ENCODE measurements at regions not wholly inside any gene's neighbourhood (a gene's known extent, or its start where the extent isn't known, plus 50 kb on each side); places are given as distances from the start of the nearest gene placed in this dataset.
A peak's percentile ranks its signal among the peaks of the same experiment; 100 is the strongest.

DNA sequence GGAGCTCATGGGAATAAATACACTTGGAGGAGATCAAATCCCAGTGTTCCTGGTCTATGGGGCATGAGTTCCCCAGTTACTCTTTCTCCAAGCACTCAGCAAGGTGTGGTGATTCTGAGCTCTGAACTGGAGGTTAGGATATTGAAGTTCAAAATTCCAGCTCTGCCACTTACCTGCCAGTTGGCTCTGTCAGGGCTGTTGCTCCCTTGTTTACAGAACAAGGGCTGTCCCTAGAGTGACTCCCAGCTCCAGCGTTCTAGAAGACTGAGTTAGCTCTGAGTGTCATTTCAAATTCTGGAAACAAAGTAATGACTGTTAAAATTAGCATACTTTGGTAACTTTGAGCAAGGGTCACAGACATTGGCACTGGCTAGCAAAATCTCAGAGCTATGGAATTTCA, 69.7 kb upstream of the ZBED5 start:
- H2BK120ac ChIP-seq (ENCODE audit: insufficient read depth, low read length, poor library complexity) = no peak overlapping the region
- H3K18ac ChIP-seq (ENCODE audit: low read length) = no peak overlapping the region
- H3K9me3 ChIP-seq (ENCODE audit: insufficient read depth, low read depth, low read length) = no peaks in the 10 kb centered on the region
- no peak overlapping the region for H2AK5ac ChIP-seq (ENCODE audit: low read length)
- H2AFZ ChIP-seq (ENCODE audit: insufficient read depth, low read length, poor library complexity) = no peak overlapping the region
- no peak overlapping the region for H3K14ac ChIP-seq (ENCODE audit: low read length)
- H2BK12ac ChIP-seq (ENCODE audit: low read length) = no peak overlapping the region
- no peak for DNase-seq
- H3K36me3 ChIP-seq (ENCODE audit: control insufficient read depth in 1 of 2, insufficient read depth in 2 of 2, low read length in 2 of 2) = no peaks in the 10 kb centered on the region
- H4K12ac ChIP-seq (ENCODE audit: low read depth, low read length) = no peak overlapping the region
- no peaks in the 10 kb centered on the region for H3K27me3 ChIP-seq (ENCODE audit: insufficient read depth, low read length)
- WGBS (ENCODE audit: extremely low coverage, insufficient coverage, insufficient read length) = no CpG with 5 or more reads among the region's 1 CpG
- H3K23ac ChIP-seq (ENCODE audit: low read length) = no peak overlapping the region
- H3K79me2 ChIP-seq (ENCODE audit: control insufficient read depth, insufficient read depth, low read length, poor library complexity) = peaks cover 1% of the 10 kb centered on the region
- no peak overlapping the region for H4K8ac ChIP-seq (ENCODE audit: low read depth, low read length)
- H4K91ac ChIP-seq (ENCODE audit: low read depth, low read length) = no peak overlapping the region
- no peak overlapping the region for H3K4ac ChIP-seq (ENCODE audit: low read depth, low read length)
- H3K4me2 ChIP-seq (ENCODE audit: low read length) = no peak overlapping the region
- H2BK5ac ChIP-seq (ENCODE audit: low read depth, low read length, poor library complexity) = no peak overlapping the region
- H3K27ac ChIP-seq (ENCODE audit: low read depth, low read length) = no peak overlapping the region
- H3K9ac ChIP-seq (ENCODE audit: low read length) = no peak overlapping the region
- peaks cover 13% of the 10 kb centered on the region for H3K79me1 ChIP-seq (ENCODE audit: low read length)
- H3K4me1 ChIP-seq (ENCODE audit: control insufficient read depth in 1 of 2, insufficient read depth in 2 of 2, low read length in 2 of 2) = peaks cover 8 to 15% of the 10 kb centered on the region in 2 experiments
- no peak overlapping the region for H3K4me3 ChIP-seq (ENCODE audit: low read depth, low read length)

DNA sequence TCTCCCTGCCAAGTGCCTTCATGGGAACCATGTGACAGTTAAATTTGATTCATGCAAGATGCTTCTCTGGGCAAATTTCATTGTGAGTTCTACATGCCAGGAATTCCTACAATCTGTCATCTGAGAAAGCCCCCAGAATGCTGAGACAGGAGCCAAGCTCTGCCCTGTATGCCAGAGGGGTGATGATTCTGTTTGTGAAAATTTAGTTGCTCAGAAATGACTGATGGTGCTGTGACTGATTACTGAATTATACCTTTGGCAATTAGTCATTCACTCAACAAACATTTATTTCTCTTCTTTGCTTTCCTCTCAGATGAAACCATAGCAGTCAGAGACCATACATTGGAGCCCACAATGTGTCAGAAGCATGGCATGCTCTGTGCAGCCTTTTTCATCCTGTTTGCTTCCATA, 69.0 kb upstream of the ZBED5 start:
- H3K23ac ChIP-seq (ENCODE audit: low read length) = no peak overlapping the region
- no peak overlapping the region for H2BK5ac ChIP-seq (ENCODE audit: low read depth, low read length, poor library complexity)
- no peak overlapping the region for H3K27ac ChIP-seq (ENCODE audit: low read depth, low read length)
- H4K8ac ChIP-seq (ENCODE audit: low read depth, low read length) = no peak overlapping the region
- H3K27me3 ChIP-seq (ENCODE audit: insufficient read depth, low read length) = no peaks in the 10 kb centered on the region
- H2AFZ ChIP-seq (ENCODE audit: insufficient read depth, low read length, poor library complexity) = no peak overlapping the region
- no peak for DNase-seq
- no peak overlapping the region for H3K4ac ChIP-seq (ENCODE audit: low read depth, low read length)
- H2AK5ac ChIP-seq (ENCODE audit: low read length) = no peak overlapping the region
- no peaks in the 10 kb centered on the region for H3K9me3 ChIP-seq (ENCODE audit: insufficient read depth, low read depth, low read length)
- H3K79me2 ChIP-seq (ENCODE audit: control insufficient read depth, insufficient read depth, low read length, poor library complexity) = peaks cover 1% of the 10 kb centered on the region
- H3K4me2 ChIP-seq (ENCODE audit: low read length) = no peak overlapping the region
- no peak overlapping the region for H4K91ac ChIP-seq (ENCODE audit: low read depth, low read length)
- H4K12ac ChIP-seq (ENCODE audit: low read depth, low read length) = no peak overlapping the region
- H3K79me1 ChIP-seq (ENCODE audit: low read length) = peaks cover 12% of the 10 kb centered on the region
- peaks cover 8 to 14% of the 10 kb centered on the region in 2 experiments for H3K4me1 ChIP-seq (ENCODE audit: control insufficient read depth in 1 of 2, insufficient read depth in 2 of 2, low read length in 2 of 2)
- no peak overlapping the region for H2BK12ac ChIP-seq (ENCODE audit: low read length)
- no peak overlapping the region for H3K14ac ChIP-seq (ENCODE audit: low read length)
- no peaks in the 10 kb centered on the region for H3K36me3 ChIP-seq (ENCODE audit: control insufficient read depth in 1 of 2, insufficient read depth in 2 of 2, low read length in 2 of 2)
- no peak overlapping the region for H2BK120ac ChIP-seq (ENCODE audit: insufficient read depth, low read length, poor library complexity)
- no peak overlapping the region for H3K4me3 ChIP-seq (ENCODE audit: low read depth, low read length)
- H3K18ac ChIP-seq (ENCODE audit: low read length) = no peak overlapping the region
- no peak overlapping the region for H3K9ac ChIP-seq (ENCODE audit: low read length)

DNA sequence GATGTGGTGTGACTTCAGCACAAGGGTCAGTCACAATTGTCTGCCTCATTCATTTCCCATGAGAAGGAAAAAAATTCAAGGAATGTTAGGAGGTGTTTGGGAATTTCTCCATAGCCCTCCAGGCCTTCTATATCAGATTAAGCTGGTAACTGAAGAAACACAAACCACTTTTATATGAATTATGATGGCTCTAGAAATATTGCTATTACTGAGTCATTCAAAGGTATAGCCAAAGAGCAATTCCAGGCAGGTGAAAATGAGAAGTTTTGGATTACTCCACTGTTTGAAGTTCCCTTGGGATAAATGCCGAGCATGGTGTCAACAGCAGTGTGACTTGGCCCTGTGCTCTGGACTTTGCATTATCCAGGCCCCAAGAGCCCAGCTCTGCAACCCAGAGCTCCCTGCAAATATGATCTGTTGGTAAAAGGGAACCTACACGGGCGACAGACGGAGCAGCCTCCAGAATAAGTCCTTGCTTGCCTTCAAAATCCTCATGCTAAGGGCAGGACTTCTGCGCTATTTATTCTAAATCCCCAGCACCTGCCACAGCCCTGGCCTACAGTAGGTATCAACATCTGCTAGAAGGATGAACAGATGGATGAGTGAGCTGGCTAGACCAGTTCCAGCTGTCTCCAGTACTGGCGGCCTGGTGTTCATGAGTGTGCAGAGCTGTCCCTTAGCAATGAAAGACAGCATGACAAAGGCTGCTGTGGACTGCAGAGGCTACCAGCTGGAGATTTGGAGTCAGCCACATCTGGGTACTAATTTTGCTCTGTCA, 67.5 kb upstream of the ZBED5 start:
- DNase-seq = peak; percentile 56 to 77
- Histone ChIP-seq H3K79me1 (ENCODE audit: low read length) (no peaks in the 10 kb centered on the region), H4K12ac (ENCODE audit: low read depth, low read length) (no peak overlapping the region), H2BK120ac (ENCODE audit: insufficient read depth, low read length, poor library complexity) (no peak overlapping the region), H3K9me3 (ENCODE audit: insufficient read depth, low read depth, low read length) (no peaks in the 10 kb centered on the region), H3K27ac (ENCODE audit: low read depth, low read length) (peak overlapping the region; percentile 42), H4K91ac (ENCODE audit: low read depth, low read length) (no peak overlapping the region), H3K9ac (ENCODE audit: low read length) (no peak overlapping the region), H4K8ac (ENCODE audit: low read depth, low read length) (no peak overlapping the region), H3K4me2 (ENCODE audit: low read length) (peak overlapping the region; percentile 4), H2AK5ac (ENCODE audit: low read length) (no peak overlapping the region), H3K14ac (ENCODE audit: low read length) (no peak overlapping the region), H2BK5ac (ENCODE audit: low read depth, low read length, poor library complexity) (no peak overlapping the region), H3K79me2 (ENCODE audit: control insufficient read depth, insufficient read depth, low read length, poor library complexity) (no peaks in the 10 kb centered on the region), H3K36me3 (ENCODE audit: control insufficient read depth in 1 of 2, insufficient read depth in 2 of 2, low read length in 2 of 2) (no peaks in the 10 kb centered on the region), H3K4me3 (ENCODE audit: low read depth, low read length) (no peak overlapping the region), H3K4ac (ENCODE audit: low read depth, low read length) (no peak overlapping the region), H3K27me3 (ENCODE audit: insufficient read depth, low read length) (no peaks in the 10 kb centered on the region), H3K4me1 (ENCODE audit: control insufficient read depth in 1 of 2, insufficient read depth in 2 of 2, low read length in 2 of 2) (peaks cover 8 to 10% of the 10 kb centered on the region in 2 experiments), H2BK12ac (ENCODE audit: low read length) (no peak overlapping the region), H3K18ac (ENCODE audit: low read length) (no peak overlapping the region), H3K23ac (ENCODE audit: low read length) (no peak overlapping the region), H2AFZ (ENCODE audit: insufficient read depth, low read length, poor library complexity) (no peak overlapping the region)
- no CpG with 5 or more reads among the region's 6 CpGs for WGBS (ENCODE audit: extremely low coverage, insufficient coverage, insufficient read length)

DNA sequence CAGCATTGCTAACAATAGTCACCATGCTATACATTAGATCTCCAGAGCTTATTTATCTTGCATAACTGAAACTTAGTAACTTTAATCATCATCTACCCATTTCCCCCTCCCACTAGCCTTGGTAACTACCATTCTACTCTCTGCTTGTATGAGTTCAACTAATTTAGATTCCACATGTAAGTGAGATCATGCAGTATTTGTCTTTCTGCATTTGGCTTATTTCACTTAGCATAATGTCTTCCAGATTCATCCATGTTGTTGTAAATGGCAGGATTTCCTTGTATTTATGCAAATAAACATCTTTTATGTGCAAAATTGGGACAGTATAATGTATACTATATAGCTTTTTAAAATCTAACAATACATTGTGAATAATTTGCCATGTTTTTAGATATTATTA, 66.0 kb upstream of the ZBED5 start:
- no peaks in the 10 kb centered on the region for H3K27me3 ChIP-seq (ENCODE audit: insufficient read depth, low read length)

More for the DNA sequence above, 66.0 kb upstream of the ZBED5 start:
- H3K4me2 ChIP-seq (ENCODE audit: low read length) = no peak overlapping the region
- H2BK120ac ChIP-seq (ENCODE audit: insufficient read depth, low read length, poor library complexity) = no peak overlapping the region
- no peak overlapping the region for H4K12ac ChIP-seq (ENCODE audit: low read depth, low read length)
- no peaks in the 10 kb centered on the region for H3K9me3 ChIP-seq (ENCODE audit: insufficient read depth, low read depth, low read length)
- no peak overlapping the region for H3K9ac ChIP-seq (ENCODE audit: low read length)
- H2BK5ac ChIP-seq (ENCODE audit: low read depth, low read length, poor library complexity) = no peak overlapping the region
- H3K79me2 ChIP-seq (ENCODE audit: control insufficient read depth, insufficient read depth, low read length, poor library complexity) = no peaks in the 10 kb centered on the region
- no peaks in the 10 kb centered on the region for H3K36me3 ChIP-seq (ENCODE audit: control insufficient read depth in 1 of 2, insufficient read depth in 2 of 2, low read length in 2 of 2)
- no peak overlapping the region for H3K4ac ChIP-seq (ENCODE audit: low read depth, low read length)
- peaks cover 8 to 10% of the 10 kb centered on the region in 2 experiments for H3K4me1 ChIP-seq (ENCODE audit: control insufficient read depth in 1 of 2, insufficient read depth in 2 of 2, low read length in 2 of 2)
- no peak overlapping the region for H3K14ac ChIP-seq (ENCODE audit: low read length)
- no peak overlapping the region for H3K23ac ChIP-seq (ENCODE audit: low read length)
- H4K91ac ChIP-seq (ENCODE audit: low read depth, low read length) = no peak overlapping the region
- no peak overlapping the region for H3K4me3 ChIP-seq (ENCODE audit: low read depth, low read length)
- H2BK12ac ChIP-seq (ENCODE audit: low read length) = no peak overlapping the region
- H3K18ac ChIP-seq (ENCODE audit: low read length) = no peak overlapping the region
- no peak overlapping the region for H3K27ac ChIP-seq (ENCODE audit: low read depth, low read length)
- no peak overlapping the region for H4K8ac ChIP-seq (ENCODE audit: low read depth, low read length)
- no peak overlapping the region for H2AFZ ChIP-seq (ENCODE audit: insufficient read depth, low read length, poor library complexity)
- no peak for DNase-seq
- no peak overlapping the region for H2AK5ac ChIP-seq (ENCODE audit: low read length)
- H3K79me1 ChIP-seq (ENCODE audit: low read length) = no peaks in the 10 kb centered on the region

Data from trophoblast cell (in vitro differentiated cells and primary cell).